Activated T-cell treated with anti-CD3 and anti-CD28 coated beads, Interleukin-2, amount 50 U/mL, for 1 hour (primary cell): ENCODE measurements at regions not wholly inside any gene's neighbourhood (a gene's known extent, or its start where the extent isn't known, plus 50 kb on each side); places are given as distances from the start of the nearest gene placed in this dataset.

Experiments used
- DNase-seq: peaks from one replicate; pipeline ENCODE4 v3.0.0-alpha.2; 2020

- no peak for DNase-seq
These were observed 132.0 kb downstream of the RFLNA start for GRCh38 chr12:124426594-124427555.

- no peak for DNase-seq
These were observed 130.8 kb downstream of the RFLNA start for GRCh38 chr12:124425667-124426066.

- no peak for DNase-seq
These were observed 129.6 kb downstream of the RFLNA start for GRCh38 chr12:124424516-124424905.

- no peak for DNase-seq
These were observed 129.0 kb downstream of the RFLNA start for GRCh38 chr12:124423761-124424515.

- DNase-seq: no peak
These were observed 128.0 kb downstream of the RFLNA start for GRCh38 chr12:124422570-124423523.

GRCh38 chr12:124422142-124422569, 127.3 kb downstream of the RFLNA start:
- no peak for DNase-seq

- no peak for DNase-seq
These were observed 126.2 kb downstream of the RFLNA start for GRCh38 chr12:124420996-124421674.

GRCh38 chr12:124420041-124420995, 125.4 kb downstream of the RFLNA start:
- no peak for DNase-seq

- no peak for DNase-seq
These were observed 124.6 kb downstream of the RFLNA start for GRCh38 chr12:124419292-124420040.

- DNase-seq: no peak
These were observed 123.9 kb downstream of the RFLNA start for GRCh38 chr12:124418791-124419190.

- no peak for DNase-seq
These were observed 123.3 kb downstream of the RFLNA start for GRCh38 chr12:124418156-124418555.

GRCh38 chr12:124416516-124417395, 121.9 kb downstream of the RFLNA start:
- no peak for DNase-seq

- no peak for DNase-seq
These were observed 120.2 kb downstream of the RFLNA start for GRCh38 chr12:124415064-124415463.

- DNase-seq: no peak
These were observed 119.0 kb downstream of the RFLNA start for GRCh38 chr12:124413915-124414314.

- no peak for DNase-seq
These were observed 118.5 kb downstream of the RFLNA start for GRCh38 chr12:124413401-124413800.

- DNase-seq: no peak
These were observed 117.7 kb downstream of the RFLNA start for GRCh38 chr12:124412646-124413015.

GRCh38 chr12:124411953-124412645, 117.2 kb downstream of the RFLNA start:
- DNase-seq: no peak

GRCh38 chr12:124411281-124411878, 116.5 kb downstream of the RFLNA start:
- no peak for DNase-seq
